ENCODE measurements at regions not wholly inside any gene's neighbourhood (a gene's known extent, or its start where the extent isn't known, plus 50 kb on each side); places are given as distances from the start of the nearest gene placed in this dataset.

DNA sequence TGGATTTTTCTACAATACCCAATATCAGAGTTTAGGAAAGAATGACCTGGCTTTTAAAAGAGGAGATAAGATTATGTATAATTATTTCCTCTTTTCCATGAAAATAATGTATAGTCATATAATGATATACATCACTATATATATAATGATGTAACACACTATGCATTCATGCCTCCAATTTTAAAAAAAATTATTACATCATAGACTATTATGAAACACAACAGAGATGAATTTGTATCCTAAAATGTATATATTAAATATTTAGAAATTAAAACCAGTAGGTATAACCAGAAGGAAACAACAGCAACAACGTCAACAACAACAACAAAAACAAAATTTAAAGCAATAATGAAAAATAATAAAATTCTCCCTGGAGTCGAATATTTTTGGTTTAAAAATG, 1856.5 kb upstream of the CDH6 start:
- Histone ChIP-seq H3K9me2 (ENCODE audit: insufficient read depth, low read length) (no peaks in the 10 kb centered on the region), H3K27ac (ENCODE audit: low read depth, low read length, poor library complexity, severe bottlenecking) (no peak overlapping the region), H3K4me1 (ENCODE audit: insufficient read depth, low read length, poor library complexity, severe bottlenecking) (no peaks in the 10 kb centered on the region), H3K36me3 (ENCODE audit: insufficient read depth, low read length) (no peaks in the 10 kb centered on the region), H3K9me3 (ENCODE audit: low read length) (no peaks in the 10 kb centered on the region), H3K4me3 (ENCODE audit: low read depth, low read length, poor library complexity, severe bottlenecking) (no peak overlapping the region), H2AFZ (ENCODE audit: low read length) (no peak overlapping the region), H3K79me2 (ENCODE audit: insufficient read depth, low read depth, low read length) (no peaks in the 10 kb centered on the region), H3K4me2 (ENCODE audit: low read length) (no peak overlapping the region), H4K20me1 (ENCODE audit: insufficient read depth, low read length) (no peaks in the 10 kb centered on the region)
- intact Hi-C loops (cut with micrococcal nuclease; ENCODE audit: unreplicated experiment), result no loop called here
- no peak for DNase-seq (ENCODE audit: low spot score)
- BruUV-seq (replicated peaks), result no TSS peak
- no peak for TF ChIP-seq EZH2phosphoT487 (IDR thresholded peaks at IDR 0.05; ENCODE audit: borderline replicate concordance, low read depth, low read length)
- TF ChIP-seq, protein P1, sequence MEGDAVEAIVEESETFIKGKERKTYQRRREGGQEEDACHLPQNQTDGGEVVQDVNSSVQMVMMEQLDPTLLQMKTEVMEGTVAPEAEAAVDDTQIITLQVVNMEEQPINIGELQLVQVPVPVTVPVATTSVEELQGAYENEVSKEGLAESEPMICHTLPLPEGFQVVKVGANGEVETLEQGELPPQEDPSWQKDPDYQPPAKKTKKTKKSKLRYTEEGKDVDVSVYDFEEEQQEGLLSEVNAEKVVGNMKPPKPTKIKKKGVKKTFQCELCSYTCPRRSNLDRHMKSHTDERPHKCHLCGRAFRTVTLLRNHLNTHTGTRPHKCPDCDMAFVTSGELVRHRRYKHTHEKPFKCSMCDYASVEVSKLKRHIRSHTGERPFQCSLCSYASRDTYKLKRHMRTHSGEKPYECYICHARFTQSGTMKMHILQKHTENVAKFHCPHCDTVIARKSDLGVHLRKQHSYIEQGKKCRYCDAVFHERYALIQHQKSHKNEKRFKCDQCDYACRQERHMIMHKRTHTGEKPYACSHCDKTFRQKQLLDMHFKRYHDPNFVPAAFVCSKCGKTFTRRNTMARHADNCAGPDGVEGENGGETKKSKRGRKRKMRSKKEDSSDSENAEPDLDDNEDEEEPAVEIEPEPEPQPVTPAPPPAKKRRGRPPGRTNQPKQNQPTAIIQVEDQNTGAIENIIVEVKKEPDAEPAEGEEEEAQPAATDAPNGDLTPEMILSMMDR (conservative IDR thresholded peaks at IDR 0.05; ENCODE audit: low read length), result no peak
- ChIA-PET CTCF (ENCODE audit: unreplicated experiment) (no interaction called here), POLR2A (interaction anchor here (0.9 kb wide), 1 partner anchor 520 kb away, joined by 3 read pairs; no protein-coding TSS in a partner anchor)

DNA sequence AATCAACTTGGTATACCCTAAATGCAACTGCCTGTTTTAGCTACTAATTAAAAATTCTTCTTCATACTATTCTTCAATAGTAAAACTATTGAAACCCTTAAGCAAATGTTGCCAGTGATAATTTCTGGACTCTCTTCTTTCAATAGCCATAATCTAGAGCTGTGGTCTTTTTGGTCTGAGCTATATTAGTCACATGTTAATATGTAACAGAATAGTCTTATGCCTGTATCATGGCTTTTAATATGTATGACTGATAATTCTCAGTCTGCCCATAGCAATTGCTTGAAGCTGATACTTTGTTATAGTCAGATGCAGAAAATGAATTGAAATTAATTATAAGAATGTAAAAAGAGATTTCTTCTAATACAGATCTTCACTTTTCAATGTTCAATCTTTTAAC, 1871.9 kb upstream of the CDH6 start:
- POLR2A ChIA-PET, result interaction anchor here (0.6 kb wide), 1 partner anchor 1555 kb away, joined by 4 read pairs; no protein-coding TSS in a partner anchor

DNA sequence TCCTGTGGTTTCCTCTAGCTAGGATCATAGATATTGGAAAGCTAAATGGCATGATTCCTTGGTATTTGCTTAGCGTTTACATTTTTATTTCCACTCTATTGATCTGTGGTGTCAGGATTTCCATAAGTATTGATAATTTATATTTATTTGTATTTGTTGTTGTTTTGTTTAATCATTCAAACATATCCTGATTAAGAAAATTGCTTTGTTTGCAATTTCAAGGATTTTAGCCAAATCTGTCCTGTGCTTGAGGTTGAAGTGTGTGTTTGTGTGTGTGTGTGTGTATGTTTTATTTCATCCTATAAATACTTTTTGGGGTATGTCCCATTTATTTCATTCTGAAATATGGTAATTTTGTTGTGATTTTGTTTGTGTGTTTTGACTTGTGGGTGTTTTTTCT, 1884.1 kb upstream of the CDH6 start:
- no peak overlapping the region for H3K27ac ChIP-seq (ENCODE audit: low read depth, low read length, poor library complexity, severe bottlenecking)
- no peak overlapping the region for H3K4me2 ChIP-seq (ENCODE audit: low read length)
- H3K9me2 ChIP-seq (ENCODE audit: insufficient read depth, low read length), result no peaks in the 10 kb centered on the region
- ChIA-PET CTCF (ENCODE audit: unreplicated experiment) (no interaction called here), POLR2A (no interaction called here)
- H3K4me1 ChIP-seq (ENCODE audit: insufficient read depth, low read length, poor library complexity, severe bottlenecking), result no peaks in the 10 kb centered on the region
- no peaks in the 10 kb centered on the region for H3K36me3 ChIP-seq (ENCODE audit: insufficient read depth, low read length)
- H3K79me2 ChIP-seq (ENCODE audit: insufficient read depth, low read depth, low read length), result no peaks in the 10 kb centered on the region
- BruUV-seq (replicated peaks), result no TSS peak
- H3K9me3 ChIP-seq (ENCODE audit: low read length), result no peaks in the 10 kb centered on the region; the same call in 1 of the 2 replicates
- H2AFZ ChIP-seq (ENCODE audit: low read length), result no peak overlapping the region
- no peak for DNase-seq (ENCODE audit: low spot score)
- TF ChIP-seq, protein P1 (conservative IDR thresholded peaks at IDR 0.05; ENCODE audit: low read length), result no peak
- TF ChIP-seq EZH2phosphoT487 (IDR thresholded peaks at IDR 0.05; ENCODE audit: borderline replicate concordance, low read depth, low read length), result no peak
- intact Hi-C loops (cut with micrococcal nuclease; ENCODE audit: unreplicated experiment), result no loop called here
- no peak overlapping the region for H3K4me3 ChIP-seq (ENCODE audit: low read depth, low read length, poor library complexity, severe bottlenecking)
- no peaks in the 10 kb centered on the region for H4K20me1 ChIP-seq (ENCODE audit: insufficient read depth, low read length)

More for the DNA sequence above, 1871.9 kb upstream of the CDH6 start:
- Histone ChIP-seq H3K4me1 (ENCODE audit: insufficient read depth, low read length, poor library complexity, severe bottlenecking) (no peaks in the 10 kb centered on the region), H3K9me3 (ENCODE audit: low read length) (0 out of 2 replicates have a peak, but pooled peaks cover 3% of the 10 kb centered on the region), H3K4me3 (ENCODE audit: low read depth, low read length, poor library complexity, severe bottlenecking) (no peak overlapping the region), H3K79me2 (ENCODE audit: insufficient read depth, low read depth, low read length) (no peaks in the 10 kb centered on the region), H3K36me3 (ENCODE audit: insufficient read depth, low read length) (no peaks in the 10 kb centered on the region), H2AFZ (ENCODE audit: low read length) (no peak overlapping the region), H3K27ac (ENCODE audit: low read depth, low read length, poor library complexity, severe bottlenecking) (no peak overlapping the region), H4K20me1 (ENCODE audit: insufficient read depth, low read length) (no peaks in the 10 kb centered on the region), H3K9me2 (ENCODE audit: insufficient read depth, low read length) (no peaks in the 10 kb centered on the region), H3K4me2 (ENCODE audit: low read length) (no peak overlapping the region)
- CTCF ChIA-PET (ENCODE audit: unreplicated experiment), result no interaction called here
- DNase-seq (ENCODE audit: low spot score), result no peak
- intact Hi-C loops (cut with micrococcal nuclease; ENCODE audit: unreplicated experiment), result no loop called here
- TF ChIP-seq, protein P1 (conservative IDR thresholded peaks at IDR 0.05; ENCODE audit: low read length), result no peak
- TF ChIP-seq EZH2phosphoT487 (IDR thresholded peaks at IDR 0.05; ENCODE audit: borderline replicate concordance, low read depth, low read length), result no peak
- no TSS peak for BruUV-seq (replicated peaks)

Measured in OCI-LY7 (cell line).